ENCODE measurements at regions not wholly inside any gene's neighbourhood (a gene's known extent, or its start where the extent isn't known, plus 50 kb on each side); places are given as distances from the start of the nearest gene placed in this dataset.
"Not testable (repeated sequence)": the region's sequence is repeated elsewhere in the genome, so short reads cannot be mapped to it uniquely, and the experiment has no call there.

GRCh38 chrX:953879-954482 is 258.5 kb downstream of the CRLF2 start:
- DNase-seq (ENCODE audit: low spot score), result no peak

GRCh38 chrX:952816-953215 is 259.6 kb downstream of the CRLF2 start:
- DNase-seq (ENCODE audit: low spot score), result no peak

DNA sequence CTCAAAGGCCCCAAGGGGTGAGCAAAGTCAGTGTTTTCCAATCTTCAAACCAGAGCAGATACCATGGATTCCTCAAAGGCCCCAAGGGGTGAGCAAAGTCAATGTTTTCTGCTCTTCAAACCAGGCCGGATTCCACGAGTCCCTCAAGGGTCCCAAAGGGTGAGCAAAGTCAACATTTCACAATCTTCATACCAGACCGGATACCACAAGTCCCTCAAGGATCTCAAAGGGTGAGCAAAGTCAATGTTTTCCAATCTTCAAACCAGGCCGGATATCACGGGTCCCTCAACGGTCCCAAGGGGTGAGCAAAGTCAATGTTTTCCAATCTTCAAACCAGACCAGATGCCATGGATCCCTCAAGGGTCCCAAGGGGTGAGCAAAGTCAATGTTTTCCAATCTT is 265.2 kb downstream of the CRLF2 start:
- DNase-seq (ENCODE audit: low spot score), result not testable (repeated sequence)

GRCh38 chrX:943035-943434 is 269.4 kb downstream of the CRLF2 start:
- DNase-seq (ENCODE audit: low spot score), result no peak

DNA sequence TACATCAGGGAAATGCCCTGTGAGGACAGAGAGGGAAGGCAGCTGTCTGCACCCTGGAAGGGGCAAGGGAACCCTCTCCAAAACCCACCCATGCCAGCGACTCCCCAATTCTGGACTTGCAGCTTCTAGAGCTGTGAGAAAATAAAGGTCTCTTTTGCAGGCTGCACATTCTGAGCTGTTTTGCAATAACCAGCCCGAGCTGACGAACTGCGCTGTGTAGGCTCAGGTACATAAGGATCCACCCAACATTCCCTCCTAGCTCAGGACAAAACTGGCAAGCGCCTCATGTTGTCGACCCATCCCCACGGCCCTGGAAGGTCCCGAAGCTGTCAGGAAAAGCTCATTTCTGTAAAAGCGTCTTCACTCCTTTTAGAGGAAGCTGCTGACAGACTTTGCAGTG is 271.8 kb downstream of the CRLF2 start:
- DNase-seq (ENCODE audit: low spot score), result no peak

DNA sequence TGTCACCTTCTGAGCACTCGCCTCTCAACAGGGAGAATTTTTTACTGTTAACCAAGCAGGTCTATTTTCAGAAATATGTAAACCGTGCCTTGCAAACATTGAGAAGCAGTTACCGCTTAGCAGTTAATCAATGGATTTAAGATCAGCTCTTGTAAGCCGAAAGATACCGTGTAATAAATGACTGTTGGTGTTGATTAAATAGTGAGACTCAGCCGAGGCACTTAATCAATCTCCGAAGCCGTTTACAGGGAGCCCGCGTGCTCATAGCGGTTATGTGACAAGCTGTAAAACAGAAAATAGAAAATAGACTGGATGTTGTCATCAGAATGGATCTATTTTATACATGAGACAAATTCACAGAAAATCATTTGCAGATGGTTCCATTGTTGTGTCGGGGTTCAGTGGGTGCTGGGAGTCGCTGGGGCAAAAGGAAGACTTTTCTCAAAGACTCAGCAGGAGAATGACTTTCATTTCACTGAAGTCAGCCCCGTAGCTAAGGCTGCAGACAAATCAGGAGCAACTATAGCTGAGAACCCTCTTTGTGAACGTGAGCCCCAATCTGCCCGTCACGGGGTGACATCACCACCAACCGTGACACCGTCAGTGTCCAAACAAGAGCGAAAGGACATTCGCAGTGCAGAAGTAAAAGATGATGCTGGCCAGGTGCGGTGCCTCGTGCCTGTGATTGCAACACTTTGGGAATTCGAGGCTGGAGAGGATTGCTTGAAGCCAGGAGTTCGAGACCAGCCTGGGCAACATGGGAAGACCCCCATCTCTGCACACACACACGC is 275.3 kb downstream of the CRLF2 start:
- no peak for DNase-seq (ENCODE audit: low spot score)

- DNase-seq (ENCODE audit: low spot score), result no peak
Measured at GRCh38 chrX:933611-934010, 278.8 kb downstream of the CRLF2 start.

- no peak for DNase-seq (ENCODE audit: low spot score)
Measured at GRCh38 chrX:928606-929005, 283.8 kb downstream of the CRLF2 start.

DNA sequence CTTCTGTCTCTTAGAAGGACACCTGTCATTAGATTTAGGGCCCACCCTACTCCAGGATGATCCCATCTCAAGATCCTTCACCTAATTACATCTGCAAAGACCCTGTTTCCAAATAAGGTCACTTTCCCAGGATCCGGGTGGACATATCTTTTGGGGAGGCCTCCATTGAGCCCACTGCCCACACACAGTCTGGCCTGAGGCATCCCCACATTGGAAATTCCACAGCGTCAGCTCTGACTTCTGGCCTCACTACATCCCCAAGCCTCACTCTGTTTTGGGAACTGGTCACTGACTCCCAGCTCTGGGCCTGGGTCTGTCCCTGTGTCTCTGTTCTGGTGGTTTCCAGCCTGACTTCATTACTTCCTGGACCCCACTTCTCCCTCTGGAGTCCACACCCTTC is 285.5 kb downstream of the CRLF2 start:
- no peak for DNase-seq (ENCODE audit: low spot score)

GRCh38 chrX:926070-926469 is 286.4 kb downstream of the CRLF2 start:
- DNase-seq (ENCODE audit: low spot score), result no peak

GRCh38 chrX:925652-926061 is 286.8 kb downstream of the CRLF2 start:
- DNase-seq (ENCODE audit: low spot score), result no peak

DNA sequence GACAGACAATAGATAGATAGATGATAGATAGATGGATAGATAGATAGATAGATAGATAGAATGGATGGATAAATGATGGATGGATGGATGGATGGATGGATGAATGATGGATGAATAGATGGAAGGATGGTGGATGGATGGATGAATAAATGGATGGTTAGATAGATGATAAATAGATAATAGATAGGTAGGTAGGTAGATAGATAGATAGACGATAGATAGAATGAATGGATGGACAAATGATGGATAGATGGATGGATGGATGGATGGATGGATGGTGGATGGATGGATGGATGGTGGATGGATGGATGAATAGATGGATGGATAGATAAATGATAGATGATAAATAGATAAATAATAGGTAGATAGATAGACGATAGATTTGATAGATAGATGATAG is 287.4 kb downstream of the CRLF2 start:
- DNase-seq (ENCODE audit: low spot score), result no peak

GRCh38 chrX:924017-924416 is 288.4 kb downstream of the CRLF2 start:
- DNase-seq (ENCODE audit: low spot score), result no peak

GRCh38 chrX:920234-920799 is 289.7 kb downstream of the SHOX start:
- no peak for DNase-seq (ENCODE audit: low spot score)

DNA sequence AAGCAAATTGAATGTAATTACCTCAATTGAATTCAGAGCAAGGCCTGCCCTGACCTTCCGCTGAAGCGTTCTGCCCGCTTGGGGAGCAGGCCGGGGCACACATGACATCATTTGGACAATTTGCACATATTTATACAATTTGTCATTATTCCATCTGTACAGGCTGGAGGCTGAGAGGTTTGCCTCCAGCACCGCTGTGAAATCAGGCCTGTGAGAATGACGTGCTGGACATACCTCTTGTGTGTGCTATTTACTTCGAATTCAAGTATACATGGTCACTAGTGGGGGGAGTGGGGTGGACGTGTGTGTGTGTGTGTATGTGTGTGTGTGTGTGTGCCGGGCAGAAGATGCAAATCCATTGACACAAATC is 285.6 kb downstream of the SHOX start:
- no peak for DNase-seq (ENCODE audit: low spot score)

- no peak for DNase-seq (ENCODE audit: low spot score)
Measured at GRCh38 chrX:915427-916229, 285.0 kb downstream of the SHOX start.

GRCh38 chrX:914206-914605 is 283.6 kb downstream of the SHOX start:
- no peak for DNase-seq (ENCODE audit: low spot score)

DNA sequence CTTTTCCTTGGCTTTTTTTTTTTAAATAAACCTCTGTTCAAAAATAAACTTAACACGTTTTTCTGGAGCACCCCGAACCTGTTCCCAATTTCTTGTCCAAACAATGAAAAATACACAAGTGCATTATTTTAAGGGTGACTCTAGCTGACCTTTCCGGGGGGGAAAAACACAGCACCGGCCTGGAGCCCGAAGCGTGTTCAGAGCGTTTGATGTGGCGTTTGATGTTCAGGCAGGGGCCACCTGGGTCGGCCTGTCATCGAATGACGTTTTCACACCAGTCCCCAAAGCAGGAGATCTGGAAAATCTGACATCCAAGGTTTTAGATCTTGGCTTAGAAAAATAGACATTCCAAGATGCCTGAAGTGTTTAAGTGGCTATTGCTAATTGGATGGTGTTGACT is 282.1 kb downstream of the SHOX start:
- DNase-seq (ENCODE audit: low spot score), result no peak

- not testable (repeated sequence) for DNase-seq (ENCODE audit: low spot score)
Measured at GRCh38 chrX:909068-909467, 278.5 kb downstream of the SHOX start.

DNA sequence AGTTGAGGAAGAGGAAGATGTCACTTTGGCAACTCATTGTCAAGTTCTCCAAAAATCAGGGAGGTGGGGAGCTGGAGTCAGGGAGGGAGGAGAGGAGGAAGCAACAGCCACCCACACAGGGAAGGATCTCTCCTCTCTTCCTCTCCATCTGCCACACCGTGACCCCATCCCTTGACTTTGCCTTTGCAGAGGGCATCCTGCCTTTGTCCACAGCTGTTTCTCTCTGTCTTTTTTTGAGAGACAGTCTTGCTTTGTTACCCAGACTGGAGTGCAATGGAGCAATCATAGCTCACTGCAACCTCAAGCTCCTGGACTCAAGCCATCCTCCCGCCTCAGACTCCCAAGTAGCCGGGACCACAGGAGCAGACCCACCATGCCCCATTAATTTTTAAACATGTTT is 276.0 kb downstream of the SHOX start:
- DNase-seq (ENCODE audit: low spot score), result no peak

DNA sequence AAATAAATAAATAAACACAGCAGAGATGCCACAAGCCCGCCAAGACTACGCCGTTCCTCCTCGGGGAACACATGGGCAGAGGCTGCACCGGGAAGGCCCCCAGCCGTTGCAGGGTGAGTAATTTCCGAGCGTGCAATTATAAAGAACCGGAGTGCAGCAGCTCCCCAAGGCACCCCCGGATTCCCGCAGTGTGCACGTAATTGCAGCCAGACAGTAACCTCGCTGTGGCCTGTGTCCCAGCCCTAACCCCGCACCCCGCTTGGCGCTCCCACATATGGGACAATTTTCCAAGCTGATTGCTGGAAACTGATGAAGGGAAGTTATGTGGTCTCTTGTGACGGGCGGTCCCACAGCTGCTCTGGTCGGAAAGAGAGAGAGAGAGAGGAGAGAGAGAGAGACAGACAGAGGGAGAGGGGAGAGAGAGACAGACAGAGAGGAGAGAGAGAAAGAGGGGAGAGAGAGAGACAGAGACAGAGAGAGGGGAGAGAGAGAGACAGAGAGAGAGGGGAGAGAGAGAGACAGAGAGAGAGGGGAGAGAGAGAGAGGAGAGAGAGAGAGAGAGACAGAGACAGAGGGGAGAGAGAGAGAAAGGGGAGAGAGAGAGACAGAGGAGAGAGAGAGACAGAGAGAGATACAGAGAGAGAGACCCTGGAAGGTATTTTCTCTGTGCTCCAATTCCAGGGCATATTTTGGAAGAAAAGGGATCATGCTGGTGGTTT is 275.4 kb downstream of the SHOX start:
- no peak for DNase-seq (ENCODE audit: low spot score)

- DNase-seq (ENCODE audit: low spot score), result no peak
Measured at GRCh38 chrX:903116-903515, 272.5 kb downstream of the SHOX start.

Data from cerebellar cortex (tissue), 1 donor.